IPS-NIHi7 (cell line): ENCODE measurements at regions not wholly inside any gene's neighbourhood (a gene's known extent, or its start where the extent isn't known, plus 50 kb on each side); places are given as distances from the start of the nearest gene placed in this dataset.
"Not testable (repeated sequence)": the region's sequence is repeated elsewhere in the genome, so short reads cannot be mapped to it uniquely, and the experiment has no call there.

Experiments used
- DNase-seq: peaks from one replicate; pipeline ENCODE4 v3.0.0; 2012; ENCODE audit warnings: mixed read lengths; ENCODE audit errors: extremely low spot score

DNA sequence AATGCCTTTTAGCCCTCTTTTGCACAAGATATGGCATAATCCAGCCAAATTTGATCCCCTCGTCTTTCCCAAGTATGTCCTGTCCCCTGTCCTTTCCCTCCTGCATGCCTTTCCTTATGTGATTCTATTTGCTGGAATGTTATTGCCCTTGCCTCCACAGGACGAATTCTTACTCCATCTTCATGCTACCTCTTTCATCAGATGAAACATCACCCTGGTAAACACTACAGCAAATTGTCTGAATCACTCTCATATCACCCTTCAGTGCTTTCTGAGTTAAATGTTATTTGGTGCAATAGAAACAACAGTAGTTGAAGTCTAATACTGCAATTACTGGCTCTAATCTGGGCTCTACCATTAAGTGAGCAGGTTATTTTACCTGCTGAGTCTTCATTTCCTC is 52.2 kb upstream of the FAT1 start:
- DNase-seq, result no peak

DNA sequence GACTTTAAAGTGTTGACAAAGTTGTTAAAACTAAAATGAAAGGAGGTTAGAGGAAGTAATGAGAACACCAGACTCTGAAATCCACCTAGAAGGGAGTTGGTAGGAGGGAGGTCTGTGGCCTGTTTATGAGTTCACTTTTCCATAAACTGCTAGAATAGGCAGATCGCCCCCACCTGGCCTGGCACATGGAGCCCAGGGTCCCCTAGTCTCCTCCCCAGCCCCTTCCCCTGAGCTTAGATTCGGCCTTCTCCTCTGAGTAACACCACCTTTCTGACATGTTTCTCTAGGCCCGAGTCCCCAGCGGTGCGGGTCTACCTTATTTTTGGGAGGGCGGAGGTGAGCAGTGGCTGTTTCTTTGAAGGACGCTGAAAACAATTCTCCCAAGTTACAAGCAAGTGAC is 54.5 kb upstream of the FAT1 start:
- DNase-seq, result peak; percentile 19

- DNase-seq, result no peak
Measured at GRCh38 chr4:186780291-186781031, 56.8 kb upstream of the FAT1 start.

- no peak for DNase-seq
Measured at GRCh38 chr4:186781032-186781917, 57.6 kb upstream of the FAT1 start.

DNA sequence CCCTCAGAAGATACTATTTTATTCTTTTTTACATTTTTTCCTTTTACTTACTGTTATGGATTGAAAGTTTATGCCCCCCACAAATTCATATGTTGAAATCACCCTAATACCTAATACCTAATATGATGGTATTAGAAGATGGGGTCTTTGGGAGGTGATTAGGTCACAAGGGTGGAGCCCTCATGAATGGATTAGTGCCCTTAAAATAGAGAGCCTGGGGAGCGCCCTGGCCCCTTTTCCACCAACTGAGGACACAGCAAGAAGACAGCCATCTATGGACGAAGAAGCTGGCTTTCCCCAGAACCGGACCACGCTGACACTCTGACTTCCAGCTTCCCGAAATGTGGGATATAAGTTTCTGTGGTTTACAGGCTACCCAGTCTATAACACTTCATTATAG is 58.6 kb upstream of the FAT1 start:
- DNase-seq, result no peak

GRCh38 chr4:186787536-186787935 is 63.9 kb upstream of the FAT1 start:
- DNase-seq, result no peak

- no peak for DNase-seq
Measured at GRCh38 chr4:186789651-186790050, 66.0 kb upstream of the FAT1 start.

DNA sequence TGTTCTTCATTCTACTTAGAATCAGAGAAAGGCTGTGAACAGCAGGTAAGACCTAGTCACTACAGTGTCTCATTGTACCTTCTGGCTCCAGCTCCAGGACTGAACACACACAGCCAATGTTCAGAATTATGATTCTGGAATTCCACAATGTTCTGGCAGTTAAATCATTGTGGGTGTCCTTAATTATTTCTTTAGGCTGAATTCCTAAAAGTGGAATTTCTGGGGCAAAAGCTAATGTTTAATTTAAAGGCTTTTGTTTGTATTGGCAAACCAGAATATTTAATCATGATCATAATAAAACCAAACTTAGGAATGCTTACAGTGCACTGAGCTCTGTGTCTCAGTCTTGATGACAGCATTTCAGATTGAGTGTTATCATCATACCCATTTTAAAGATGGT is 67.0 kb upstream of the FAT1 start:
- DNase-seq, result no peak

DNA sequence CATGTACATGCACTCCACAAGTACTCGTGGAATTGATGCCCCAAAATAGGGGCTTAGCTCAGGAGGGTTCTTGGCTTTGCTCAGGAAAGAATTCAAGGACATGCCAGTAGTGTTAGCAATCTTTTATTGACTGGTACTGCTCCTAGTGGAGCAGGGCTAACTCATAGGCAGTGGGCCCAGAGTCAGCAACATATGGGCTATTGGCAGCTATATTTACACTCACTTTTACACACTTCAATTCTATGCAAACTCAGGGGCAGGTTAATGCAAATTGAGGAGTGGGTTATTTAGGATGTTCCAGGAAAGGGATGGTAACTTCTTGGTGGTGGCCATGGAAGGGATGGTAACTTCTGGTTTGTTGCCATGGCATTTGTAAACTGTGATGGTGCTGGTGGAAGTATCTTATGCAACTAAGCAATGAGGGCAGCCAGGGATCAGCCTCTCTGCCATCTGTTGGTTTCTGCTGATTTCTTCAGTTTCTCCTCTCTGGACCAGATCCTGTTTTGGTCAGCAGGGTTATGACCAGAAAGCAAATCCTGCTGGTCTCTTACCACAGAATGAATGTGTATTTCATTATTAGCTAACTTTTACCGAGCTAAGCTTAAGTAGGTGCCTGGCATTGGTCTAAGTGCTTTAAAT is 69.2 kb upstream of the FAT1 start:
- DNase-seq, result no peak

DNA sequence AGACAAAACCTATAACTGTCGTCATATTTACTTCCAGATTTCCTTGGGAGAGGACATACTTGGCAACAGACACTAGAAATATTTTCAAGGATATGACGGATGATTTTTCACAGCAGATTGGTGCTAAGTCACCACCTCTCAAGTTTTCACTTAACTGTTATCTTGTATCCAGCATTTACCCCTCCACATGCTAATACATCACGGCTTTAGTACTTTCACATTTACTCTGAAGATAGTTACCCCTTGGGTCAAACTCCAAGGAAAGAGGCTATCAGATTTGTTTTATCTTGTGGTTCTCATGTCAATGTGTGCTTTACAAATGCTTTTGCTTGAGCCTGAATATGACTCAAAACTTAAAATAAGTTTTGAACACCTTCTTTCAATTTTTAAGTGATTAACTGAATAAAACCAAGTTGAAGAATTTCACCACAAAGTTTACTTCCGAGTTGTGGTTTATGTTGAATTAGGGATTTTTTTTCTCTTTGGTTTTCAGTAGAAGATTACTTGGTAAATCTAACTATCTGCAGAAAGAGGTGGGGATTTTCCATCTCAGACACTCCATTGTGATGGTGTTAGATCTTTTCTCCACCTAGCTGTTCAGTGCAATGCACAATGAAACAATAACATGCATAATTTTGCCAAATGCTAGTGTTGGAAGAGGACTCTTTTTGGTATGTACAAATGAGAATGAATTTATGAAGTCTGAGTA is 75.4 kb upstream of the FAT1 start:
- no peak for DNase-seq

DNA sequence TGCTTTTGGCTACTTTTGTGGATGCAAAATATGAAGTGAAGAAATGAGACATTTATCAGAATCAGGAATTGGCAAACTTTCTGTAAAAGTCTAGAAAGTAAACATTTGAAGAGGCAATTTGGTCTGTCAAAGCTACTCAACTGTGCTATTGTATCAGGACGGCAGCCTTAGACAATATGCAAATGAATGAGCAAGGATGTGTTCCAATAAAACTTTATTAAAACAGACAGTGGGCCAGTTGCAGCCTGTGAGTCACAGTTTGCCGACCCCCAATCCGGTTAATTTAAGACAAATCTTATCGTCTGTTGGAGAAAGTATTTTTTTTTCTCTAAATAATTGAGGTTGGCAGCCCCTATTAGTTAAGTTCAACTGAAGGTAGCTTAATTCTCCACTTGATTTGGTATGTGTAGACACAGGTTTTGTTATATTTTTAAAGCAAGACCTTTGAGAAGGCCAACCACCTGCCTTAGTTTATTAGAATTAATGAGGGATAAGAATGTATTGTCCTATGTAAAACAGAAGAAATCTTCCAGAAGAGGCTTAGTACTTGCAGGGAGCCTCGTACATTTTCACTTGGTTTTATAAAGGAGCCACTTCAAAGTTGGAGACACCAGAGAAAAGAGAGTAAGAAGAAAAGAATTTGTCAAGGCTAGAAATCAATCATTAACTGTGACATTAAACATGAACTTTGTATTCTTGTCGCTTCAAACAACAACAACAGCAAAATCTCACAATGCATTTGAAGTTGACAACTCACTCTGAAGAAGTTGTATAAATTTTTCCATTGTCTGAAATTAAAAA is 81.6 kb upstream of the FAT1 start:
- DNase-seq, result no peak

DNA sequence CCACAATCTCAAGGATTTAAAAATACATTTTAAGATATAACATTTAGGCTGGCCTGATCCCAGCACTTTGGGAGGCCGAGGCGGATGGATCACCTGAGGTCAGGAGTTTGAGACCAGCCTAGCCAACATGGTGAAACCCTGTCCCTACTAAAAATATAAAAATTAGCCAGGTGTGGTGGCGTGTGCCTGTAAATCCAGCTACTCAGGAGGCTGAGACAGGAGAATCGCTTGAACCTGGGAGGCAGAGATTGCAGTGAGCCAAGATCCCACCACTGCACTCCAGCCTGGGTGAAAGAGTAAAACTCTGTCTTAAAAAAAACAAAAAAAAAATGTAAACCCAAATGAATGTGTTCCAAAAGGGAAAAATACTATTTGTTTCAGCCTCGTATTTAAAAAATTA is 82.3 kb upstream of the FAT1 start:
- DNase-seq, result not testable (repeated sequence)

DNA sequence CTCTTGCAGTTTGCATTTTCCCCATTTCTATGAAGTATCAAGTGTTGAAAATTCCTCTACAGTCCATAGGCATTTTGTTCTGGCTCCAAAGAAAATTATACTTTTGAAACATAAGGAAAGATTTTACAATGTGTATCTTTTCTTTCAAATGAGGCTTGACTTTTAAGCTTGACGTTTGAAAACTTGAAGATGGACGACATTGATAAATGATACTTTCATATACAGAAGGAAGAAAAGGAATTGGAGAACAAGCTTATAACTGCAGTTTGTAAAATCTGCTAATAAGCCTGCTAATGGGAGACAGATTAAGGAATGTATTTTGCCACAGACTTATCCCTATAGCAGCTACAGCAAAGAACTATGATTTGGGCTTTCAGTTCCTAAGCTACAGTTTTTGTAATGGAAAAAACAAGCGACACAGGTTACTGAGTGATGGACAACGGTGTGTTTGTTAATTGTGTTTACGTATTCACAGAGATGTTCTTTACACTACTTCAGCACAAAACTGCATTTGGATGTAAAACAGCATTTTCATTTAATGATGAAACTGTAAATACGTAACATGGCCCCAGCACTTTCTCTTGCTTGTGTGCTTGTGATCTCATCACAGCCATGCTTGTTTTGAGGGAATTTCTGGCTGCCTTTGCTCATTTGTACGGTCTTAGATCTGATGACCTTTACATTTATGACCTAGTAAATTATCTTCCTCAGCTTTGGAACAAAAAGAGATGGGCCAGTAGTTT is 83.2 kb upstream of the FAT1 start:
- DNase-seq, result no peak

GRCh38 chr4:186807808-186808629 is 84.4 kb upstream of the FAT1 start:
- no peak for DNase-seq

- DNase-seq, result no peak
Measured at GRCh38 chr4:186808630-186809018, 85.0 kb upstream of the FAT1 start.

DNA sequence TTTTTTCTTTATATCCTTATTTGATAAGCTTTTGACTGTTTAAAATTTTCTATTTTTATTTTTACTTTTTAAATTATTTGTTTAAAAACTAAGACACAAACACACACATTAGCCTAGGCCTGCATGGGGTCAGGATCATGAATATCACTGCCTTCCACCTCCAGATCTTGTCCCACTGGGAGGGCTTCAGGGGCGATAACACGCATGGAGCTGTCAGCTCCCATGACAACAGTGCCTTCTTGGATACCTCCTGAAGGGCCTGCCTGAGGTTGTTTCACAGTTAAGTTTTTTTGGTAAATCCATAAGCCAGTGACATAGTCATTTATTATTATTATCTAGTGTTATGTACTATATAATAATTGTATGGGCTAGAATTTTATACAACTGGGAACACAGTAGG is 85.4 kb upstream of the FAT1 start:
- no peak for DNase-seq

GRCh38 chr4:186810613-186811150 is 87.0 kb upstream of the FAT1 start:
- no peak for DNase-seq

GRCh38 chr4:186812592-186812991 is 88.9 kb upstream of the FAT1 start:
- DNase-seq, result no peak

DNA sequence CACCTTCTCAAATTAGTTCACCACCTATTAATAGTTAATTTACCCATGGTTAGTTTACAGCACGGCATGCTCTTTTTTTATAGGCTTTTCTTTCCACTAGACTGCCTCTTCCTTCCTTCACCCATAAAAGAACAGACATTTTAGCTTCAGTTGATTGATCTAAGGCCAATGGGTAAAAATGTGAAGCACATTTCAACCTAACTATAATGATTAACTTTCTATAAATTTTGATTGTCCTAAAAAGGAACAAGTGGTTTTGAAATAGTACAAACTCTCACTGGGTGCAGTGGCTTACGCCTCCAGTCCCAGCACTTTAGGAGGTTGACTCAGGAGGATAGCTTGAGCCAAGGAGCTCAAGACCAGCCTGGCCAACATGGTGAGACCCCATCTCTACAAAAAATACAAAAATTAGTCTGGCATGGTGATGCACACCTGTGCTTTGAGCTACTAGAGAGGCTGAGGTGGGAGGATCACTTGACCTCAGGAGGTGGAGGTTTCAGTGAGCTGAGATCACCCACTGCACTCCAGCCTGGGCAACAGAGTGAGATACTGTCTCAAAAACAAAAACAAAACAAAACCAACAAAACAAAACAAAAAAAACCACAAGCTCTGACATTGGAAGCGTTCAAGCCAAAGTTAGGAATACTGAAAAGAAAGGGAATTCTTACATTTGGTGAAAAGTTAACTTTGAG is 89.9 kb upstream of the FAT1 start:
- no peak for DNase-seq
